PC-3 (cell line): ENCODE measurements at regions not wholly inside any gene's neighbourhood (a gene's known extent, or its start where the extent isn't known, plus 50 kb on each side); places are given as distances from the start of the nearest gene placed in this dataset.

Experiments used
- ATAC-seq: fragments of 200-7000 bp; cut with Tn5 transposase; 2 replicates; pipeline ENCODE4 v1.9.1; 2020; ENCODE audit warnings: mild to moderate bottlenecking, moderate library complexity
- BruUV-seq: library from RNA; stranded (reverse); fragments of 400-500 nt; replicated peaks from 2 replicates; lab custom pipeline; 2021; lab: Mats Ljungman, UMichigan
- CTCF ChIA-PET: fragments of 300-600 bp; sonication (Branson Sonifier 250); formaldehyde crosslinking; loops from one replicate; lab custom pipeline; 2022; ENCODE audit warnings: antibody characterized with exemption; lab: Charles Lee
- POLR2A ChIA-PET: fragments of 300-600 bp; sonication (Branson Sonifier 250); formaldehyde crosslinking; loops from one replicate; lab custom pipeline; 2022; ENCODE audit warnings: antibody characterized with exemption; ENCODE audit not compliant: unreplicated experiment; lab: Charles Lee
- DNase-seq: peaks from one replicate; pipeline ENCODE4 v3.0.0-alpha.2; 2015
- H2AFZ ChIP-seq: fragments of 300-600 bp; sonication (generic); 2 replicates; pipeline ENCODE4 v1.6.0; 2016; ENCODE audit warnings: antibody characterized with exemption, low read length
- H3F3A ChIP-seq: fragments of 300-600 bp; sonication (generic); one replicate; pipeline ENCODE4 v1.6.0; 2017; ENCODE audit warnings: antibody characterized with exemption, low read length, control low read depth, mild to moderate bottlenecking; ENCODE audit not compliant: unreplicated experiment
- H3K27ac ChIP-seq: fragments of 300-600 bp; sonication (generic); 2 replicates; pipeline ENCODE4 v1.5.1; 2016; ENCODE audit warnings: mild to moderate bottlenecking, low read length
- H3K27me3 ChIP-seq: fragments of 300-600 bp; sonication (generic); 2 replicates; pipeline ENCODE4 v1.6.1; 2016; ENCODE audit warnings: low read length, mixed read lengths
- H3K36me3 ChIP-seq: fragments of 300-600 bp; sonication (generic); 2 replicates; pipeline ENCODE4 v1.6.1; 2016; ENCODE audit warnings: low read depth, mixed run types, low read length, mixed read lengths
- H3K4me1 ChIP-seq: fragments of 300-600 bp; sonication (generic); 2 replicates; pipeline ENCODE4 v1.5.1; 2016; ENCODE audit warnings: low read length; ENCODE audit not compliant: insufficient read depth
- H3K4me2 ChIP-seq: fragments of 300-600 bp; sonication (generic); 2 replicates; pipeline ENCODE4 v1.6.0; 2016; ENCODE audit warnings: low read length
- H3K4me3 ChIP-seq: fragments of 300-600 bp; sonication (generic); 2 replicates; pipeline ENCODE4 v1.5.1; 2016; ENCODE audit warnings: mild to moderate bottlenecking, low read length, mixed read lengths
- H3K79me2 ChIP-seq: fragments of 300-600 bp; sonication (generic); 2 replicates; pipeline ENCODE4 v1.6.1; 2017; ENCODE audit warnings: low read length, mixed read lengths
- H3K9ac ChIP-seq: fragments of 300-600 bp; sonication (generic); 2 replicates; pipeline ENCODE4 v1.6.0; 2016; ENCODE audit warnings: mild to moderate bottlenecking, low read length
- H3K9me2 ChIP-seq: fragments of 300-600 bp; sonication (generic); replicated peaks from 2 replicates; pipeline ENCODE4 v1.6.1; 2016; ENCODE audit warnings: mixed run types, low read length, mixed read lengths
- H3K9me3 ChIP-seq: fragments of 300-600 bp; sonication (generic); 2 replicates; pipeline ENCODE4 v1.6.1; 2016; ENCODE audit warnings: low read length, mixed read lengths
- H4K20me1 ChIP-seq: fragments of 300-600 bp; sonication (generic); 2 replicates; pipeline ENCODE4 v1.6.1; 2016; ENCODE audit warnings: low read length, mixed read lengths
- EZH2 ChIP-seq: fragments of 300-600 bp; sonication (generic); IDR thresholded peaks from one replicate; pipeline ENCODE4 v1.6.1; 2017; ENCODE audit warnings: antibody characterized with exemption, mild to moderate bottlenecking, low read length; ENCODE audit not compliant: unreplicated experiment
- EZH2phosphoT487 ChIP-seq: fragments of 300-600 bp; sonication (generic); IDR thresholded peaks from 2 replicates; pipeline ENCODE4 v1.6.1; 2018; ENCODE audit warnings: mild to moderate bottlenecking, antibody characterized with exemption, low read length, borderline replicate concordance
- intact Hi-C: fragments of 100-400 bp; cut with micrococcal nuclease; formaldehyde crosslinking; loops from 2 replicates; pipeline ENCODE4 v1.9.0; 2023
- TF ChIP-seq, protein P1 (sequence below): fragments of 300-600 bp; sonication (generic); conservative IDR thresholded peaks from 2 replicates; pipeline ENCODE4 v1.5.1; 2017; ENCODE audit warnings: antibody characterized with exemption, low read depth, mild to moderate bottlenecking, low read length

- H3K79me2 ChIP-seq, result no peaks in the 10 kb centered on the region
- TF ChIP-seq EZH2phosphoT487, result no peak
- TF ChIP-seq, protein P1, sequence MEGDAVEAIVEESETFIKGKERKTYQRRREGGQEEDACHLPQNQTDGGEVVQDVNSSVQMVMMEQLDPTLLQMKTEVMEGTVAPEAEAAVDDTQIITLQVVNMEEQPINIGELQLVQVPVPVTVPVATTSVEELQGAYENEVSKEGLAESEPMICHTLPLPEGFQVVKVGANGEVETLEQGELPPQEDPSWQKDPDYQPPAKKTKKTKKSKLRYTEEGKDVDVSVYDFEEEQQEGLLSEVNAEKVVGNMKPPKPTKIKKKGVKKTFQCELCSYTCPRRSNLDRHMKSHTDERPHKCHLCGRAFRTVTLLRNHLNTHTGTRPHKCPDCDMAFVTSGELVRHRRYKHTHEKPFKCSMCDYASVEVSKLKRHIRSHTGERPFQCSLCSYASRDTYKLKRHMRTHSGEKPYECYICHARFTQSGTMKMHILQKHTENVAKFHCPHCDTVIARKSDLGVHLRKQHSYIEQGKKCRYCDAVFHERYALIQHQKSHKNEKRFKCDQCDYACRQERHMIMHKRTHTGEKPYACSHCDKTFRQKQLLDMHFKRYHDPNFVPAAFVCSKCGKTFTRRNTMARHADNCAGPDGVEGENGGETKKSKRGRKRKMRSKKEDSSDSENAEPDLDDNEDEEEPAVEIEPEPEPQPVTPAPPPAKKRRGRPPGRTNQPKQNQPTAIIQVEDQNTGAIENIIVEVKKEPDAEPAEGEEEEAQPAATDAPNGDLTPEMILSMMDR, result no peak
- TF ChIP-seq EZH2, result no peak
- DNase-seq (no peak), ATAC-seq (no peak)
- intact Hi-C loops, result no loop called here
- POLR2A ChIA-PET, result no interaction called here
- no peak overlapping the region for H3K4me2 ChIP-seq
- H3F3A ChIP-seq, result no peaks in the 10 kb centered on the region
- CTCF ChIA-PET, result no interaction called here
- H3K4me3 ChIP-seq, result no peak overlapping the region
- H3K4me1 ChIP-seq, result no peaks in the 10 kb centered on the region
- no peaks in the 10 kb centered on the region for H3K9me3 ChIP-seq
- no peak overlapping the region for H3K27ac ChIP-seq
- H2AFZ ChIP-seq, result no peak overlapping the region
- H3K9me2 ChIP-seq, result no peaks in the 10 kb centered on the region
- BruUV-seq, result no TSS peak
- H3K9ac ChIP-seq, result no peak overlapping the region
- no peaks in the 10 kb centered on the region for H3K27me3 ChIP-seq
- H4K20me1 ChIP-seq, result no peaks in the 10 kb centered on the region
- H3K36me3 ChIP-seq, result no peaks in the 10 kb centered on the region
Measured at GRCh38 chr5:121559832-121560231, 291.9 kb upstream of the FTMT start.

DNA sequence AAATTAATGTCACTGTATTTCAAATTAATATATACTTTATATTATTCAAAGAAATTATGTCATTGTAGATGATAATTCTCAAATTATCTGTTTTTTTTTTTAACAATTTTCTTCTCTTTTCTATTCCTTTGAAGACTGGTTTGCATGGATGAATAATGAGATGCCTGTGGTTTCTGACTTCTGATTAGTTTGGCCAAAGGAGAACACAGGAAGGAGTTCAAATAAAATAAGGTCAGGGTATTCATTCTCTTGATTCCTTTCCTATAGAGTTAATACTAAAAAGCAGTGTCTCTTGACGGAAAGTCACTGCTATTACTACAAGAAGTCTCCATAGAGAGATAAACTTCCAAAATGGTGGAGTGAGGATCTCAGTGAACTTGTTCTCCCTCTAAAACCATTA, 279.6 kb upstream of the FTMT start:
- DNase-seq (no peak), ATAC-seq (no peak)
- Histone ChIP-seq H3K4me1 (no peaks in the 10 kb centered on the region), H3F3A (no peaks in the 10 kb centered on the region), H3K9me2 (no peaks in the 10 kb centered on the region), H3K36me3 (no peaks in the 10 kb centered on the region), H3K4me2 (no peak overlapping the region), H3K27me3 (no peaks in the 10 kb centered on the region), H3K4me3 (no peak overlapping the region), H3K79me2 (no peaks in the 10 kb centered on the region), H3K27ac (no peak overlapping the region), H3K9me3 (no peaks in the 10 kb centered on the region), H4K20me1 (no peaks in the 10 kb centered on the region), H3K9ac (no peak overlapping the region), H2AFZ (no peak overlapping the region)
- ChIA-PET POLR2A (no interaction called here), CTCF (no interaction called here)
- intact Hi-C loops, result no loop called here
- TF ChIP-seq, protein P1, result no peak
- no peak for TF ChIP-seq EZH2
- TF ChIP-seq EZH2phosphoT487, result no peak
- BruUV-seq, result no TSS peak

DNA sequence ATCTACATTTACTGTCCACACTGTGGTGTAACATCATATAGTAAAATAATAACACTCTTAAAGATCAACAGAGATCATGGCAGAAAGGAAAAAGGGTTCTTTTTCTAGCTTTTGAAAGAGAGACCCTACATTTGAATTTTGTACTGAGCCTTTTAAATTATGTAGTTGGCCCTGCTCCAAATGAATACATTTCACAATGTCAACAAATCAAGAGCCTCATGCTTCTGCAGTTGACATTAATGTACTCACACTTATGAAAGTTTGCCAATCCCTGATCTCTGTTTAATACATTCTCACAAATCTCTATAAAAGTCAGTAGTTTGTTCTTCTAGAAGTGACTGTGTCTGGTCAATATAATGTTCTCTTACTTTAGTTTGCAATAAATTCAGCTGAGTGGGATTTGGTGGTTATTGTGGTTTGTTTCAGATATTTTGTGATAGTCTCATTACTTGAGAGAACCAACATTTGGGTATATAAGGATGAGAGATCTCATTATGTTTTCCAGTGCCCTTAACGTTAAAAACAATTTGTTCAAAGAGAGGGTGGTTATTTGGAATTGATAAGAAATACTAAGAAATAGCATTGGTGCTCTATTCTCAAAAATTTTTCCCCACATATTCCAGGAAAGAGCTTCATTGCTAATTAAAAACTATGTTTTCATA, 277.8 kb upstream of the FTMT start:
- no peak overlapping the region for H3K9ac ChIP-seq
- DNase-seq (no peak), ATAC-seq (no peak)
- no peak overlapping the region for H3K27ac ChIP-seq
- no peaks in the 10 kb centered on the region for H3K36me3 ChIP-seq
- no peak overlapping the region for H3K4me2 ChIP-seq
- no peaks in the 10 kb centered on the region for H3F3A ChIP-seq
- CTCF ChIA-PET, result no interaction called here
- H3K27me3 ChIP-seq, result no peaks in the 10 kb centered on the region
- POLR2A ChIA-PET, result no interaction called here
- H3K79me2 ChIP-seq, result no peaks in the 10 kb centered on the region
- no peaks in the 10 kb centered on the region for H3K9me3 ChIP-seq
- no peak overlapping the region for H3K4me3 ChIP-seq
- BruUV-seq, result no TSS peak
- H4K20me1 ChIP-seq, result no peaks in the 10 kb centered on the region
- no peaks in the 10 kb centered on the region for H3K4me1 ChIP-seq
- no peaks in the 10 kb centered on the region for H3K9me2 ChIP-seq
- H2AFZ ChIP-seq, result no peak overlapping the region
- intact Hi-C loops, result no loop called here
- TF ChIP-seq, protein P1, result no peak
- TF ChIP-seq EZH2phosphoT487 (no peak), EZH2 (no peak)
